Kidney (tissue), 13 donors: ENCODE measurements at regions not wholly inside any gene's neighbourhood (a gene's known extent, or its start where the extent isn't known, plus 50 kb on each side); places are given as distances from the start of the nearest gene placed in this dataset.

Source experiments
- DNase-seq, 5 donors: peaks; one replicate each; pipeline ENCODE4 v3.0.0-alpha.2; 2013 to 2020
- FAIRE-seq: peaks from 2 replicates; lab custom pipeline; 2012; peaks lifted over from hg19 to GRCh38; lab: Jason Lieb, UNC
- H3K27ac ChIP-seq, 2 donors: one replicate each; pipeline ENCODE4 v1.7.0; 2013; ENCODE audit warnings: low read depth in 2 of 2, low read length in 2 of 2, inconsistent platforms in 1 of 2
- H3K27me3 ChIP-seq: one replicate; pipeline ENCODE4 v1.7.1; 2013; ENCODE audit warnings: low read length, inconsistent platforms; ENCODE audit not compliant: control insufficient read depth, insufficient read depth
- H3K36me3 ChIP-seq, 3 donors: one replicate each; pipeline versions ENCODE4 v1.7.0 to v1.7.1; 2013; ENCODE audit warnings: low read length in 3 of 3, control low read depth in 1 of 3, inconsistent platforms in 1 of 3; ENCODE audit not compliant: insufficient read depth in 3 of 3, control insufficient read depth in 2 of 3
- H3K4me1 ChIP-seq, 3 donors: one replicate each; pipeline versions ENCODE4 v1.7.0 to v1.7.1; 2013; ENCODE audit warnings: low read length in 3 of 3, inconsistent platforms in 1 of 3, low read depth in 1 of 3; ENCODE audit not compliant: control insufficient read depth in 2 of 3, insufficient read depth in 2 of 3
- H3K4me3 ChIP-seq, 3 donors: one replicate each; pipeline versions ENCODE4 v1.7.0 to v1.8.1; 2013; ENCODE audit warnings: low read length in 3 of 3, control low read depth in 1 of 3, inconsistent platforms in 1 of 3
- H3K9ac ChIP-seq, 3 donors: one replicate each; pipeline versions ENCODE4 v1.7.0 to v1.7.1; 2013; ENCODE audit warnings: low read length in 3 of 3, control low read depth in 1 of 3, inconsistent platforms in 1 of 3
- H3K9me3 ChIP-seq, 3 donors: one replicate each; pipeline versions ENCODE4 v1.7.0 to v1.7.1; 2013; ENCODE audit warnings: low read length in 3 of 3, control low read depth in 1 of 3, inconsistent platforms in 1 of 3; ENCODE audit not compliant: control insufficient read depth in 2 of 3, insufficient read depth in 1 of 3
- intact Hi-C: fragments of 100-400 bp; cut with DNase I; formaldehyde crosslinking; loops from one replicate; pipeline ENCODE4 v1.11.1; 2022
- TF ChIP-seq, protein P1 (sequence below): IDR thresholded peaks from 3 replicates; pipeline ENCODE4 v1.5.1; 2012; ENCODE audit warnings: mild to moderate bottlenecking, moderate library complexity, borderline replicate concordance; ENCODE audit not compliant: insufficient read depth; ENCODE audit errors: extremely low read depth
- donor health status: control.
- donor health status: control.
- donor health status: control.
- donor health status: control.
- donor health status: control.
- donor health status: DM: yes; HTN: yes; CAD: no.
- donor health status: Normal renal cell carcinoma (clear cell type).

DNA sequence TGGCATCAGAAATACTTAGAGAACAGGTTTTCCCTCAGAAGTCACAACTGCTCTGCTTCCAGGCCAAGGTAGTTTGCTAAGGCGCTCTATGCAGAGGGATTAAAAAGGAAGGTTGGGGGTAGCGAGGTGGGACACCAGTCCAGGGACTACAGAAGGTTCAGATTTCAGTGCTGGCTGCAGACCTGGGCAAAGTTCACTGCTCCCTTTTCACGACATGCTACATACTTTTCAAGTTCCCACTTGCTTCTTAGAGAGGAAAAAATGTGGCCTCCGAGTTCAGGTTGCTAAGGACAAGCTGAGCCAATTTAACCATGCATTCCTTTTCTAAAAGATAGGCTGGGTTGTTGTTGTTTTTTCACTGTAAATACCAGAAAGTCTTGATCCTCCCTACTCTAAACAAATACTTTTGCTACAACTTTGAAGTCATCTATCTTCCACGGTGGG lies 158.6 kb upstream of the NR2F2 start:
- Histone ChIP-seq H3K9me3 (no peaks in the 10 kb centered on the region), H3K4me3 (peak overlapping the region; percentile 24 to 60 (median 42)), H3K27ac (peak overlapping the region; percentile 52 to 68), H3K27me3 (no peaks in the 10 kb centered on the region), H3K4me1 (peaks cover 0 to 18% (median 7%) of the 10 kb centered on the region in 3 donors), H3K36me3 (no peaks in the 10 kb centered on the region), H3K9ac (peak overlapping the region in 2 of 3 donors; percentile 30 to 32)
- FAIRE-seq: no peak
- DNase-seq: peak in 4 of 5 donors; percentile 73 to 90 (median 82)
- TF ChIP-seq, protein P1, sequence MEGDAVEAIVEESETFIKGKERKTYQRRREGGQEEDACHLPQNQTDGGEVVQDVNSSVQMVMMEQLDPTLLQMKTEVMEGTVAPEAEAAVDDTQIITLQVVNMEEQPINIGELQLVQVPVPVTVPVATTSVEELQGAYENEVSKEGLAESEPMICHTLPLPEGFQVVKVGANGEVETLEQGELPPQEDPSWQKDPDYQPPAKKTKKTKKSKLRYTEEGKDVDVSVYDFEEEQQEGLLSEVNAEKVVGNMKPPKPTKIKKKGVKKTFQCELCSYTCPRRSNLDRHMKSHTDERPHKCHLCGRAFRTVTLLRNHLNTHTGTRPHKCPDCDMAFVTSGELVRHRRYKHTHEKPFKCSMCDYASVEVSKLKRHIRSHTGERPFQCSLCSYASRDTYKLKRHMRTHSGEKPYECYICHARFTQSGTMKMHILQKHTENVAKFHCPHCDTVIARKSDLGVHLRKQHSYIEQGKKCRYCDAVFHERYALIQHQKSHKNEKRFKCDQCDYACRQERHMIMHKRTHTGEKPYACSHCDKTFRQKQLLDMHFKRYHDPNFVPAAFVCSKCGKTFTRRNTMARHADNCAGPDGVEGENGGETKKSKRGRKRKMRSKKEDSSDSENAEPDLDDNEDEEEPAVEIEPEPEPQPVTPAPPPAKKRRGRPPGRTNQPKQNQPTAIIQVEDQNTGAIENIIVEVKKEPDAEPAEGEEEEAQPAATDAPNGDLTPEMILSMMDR: no peak
- intact Hi-C loops: no loop called here

DNA sequence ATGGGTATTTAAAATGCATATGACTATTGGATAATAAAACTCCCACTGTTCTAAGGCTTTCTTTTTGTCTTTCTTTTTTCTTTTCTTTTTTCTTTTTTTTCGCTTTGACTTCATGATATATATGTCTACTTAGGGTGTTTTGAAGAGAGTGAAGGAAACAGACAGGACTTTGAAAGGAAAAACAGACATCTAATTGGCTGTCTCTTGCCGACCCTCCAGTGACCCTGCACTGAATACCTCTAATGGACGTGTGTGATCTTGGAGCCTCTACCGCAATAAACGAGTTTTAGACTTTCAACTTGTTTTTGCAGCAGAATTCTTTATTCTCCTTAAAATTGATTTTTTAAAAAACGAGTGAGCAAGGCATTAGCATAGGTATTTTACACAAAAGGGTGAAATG lies 158.1 kb upstream of the NR2F2 start:
- Histone ChIP-seq H3K36me3 (no peaks in the 10 kb centered on the region), H3K4me1 (peaks cover 0 to 16% (median 7%) of the 10 kb centered on the region in 3 donors), H3K4me3 (peak overlapping the region; percentile 24 to 60 (median 42)), H3K9me3 (no peaks in the 10 kb centered on the region), H3K27me3 (no peaks in the 10 kb centered on the region), H3K9ac (peak overlapping the region in 2 of 3 donors; percentile 30 to 32), H3K27ac (peak overlapping the region; percentile 52 to 68)
- DNase-seq: peak in 2 of 5 donors; percentile 54 to 62
- FAIRE-seq: no peak
- TF ChIP-seq, protein P1: no peak
- intact Hi-C loops: no loop called here

DNA sequence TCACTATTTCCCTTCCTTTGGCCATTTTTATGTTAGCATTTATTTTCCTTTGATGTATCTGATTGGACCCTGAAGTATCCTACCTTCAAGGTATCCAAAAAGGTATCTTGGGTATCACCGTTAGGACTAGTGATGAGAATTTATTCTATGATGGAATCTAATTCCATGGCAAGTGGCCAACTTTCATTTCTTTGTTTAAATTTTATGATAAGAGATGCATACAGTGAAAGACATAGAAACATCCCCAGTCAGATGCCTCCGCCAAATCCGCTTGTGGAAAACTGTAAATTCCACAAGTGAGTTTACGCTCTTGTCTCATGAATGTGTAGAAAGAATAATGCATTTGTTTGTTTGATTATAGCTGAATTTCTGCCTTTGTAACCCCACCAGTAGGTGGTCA lies 153.7 kb upstream of the NR2F2 start:
- intact Hi-C loops: no loop called here
- Histone ChIP-seq H3K27ac (no peak overlapping the region), H3K36me3 (no peaks in the 10 kb centered on the region), H3K4me1 (peaks cover 3 to 7% (median 4%) of the 10 kb centered on the region in 3 donors), H3K9me3 (no peaks in the 10 kb centered on the region), H3K9ac (no peak overlapping the region), H3K27me3 (no peaks in the 10 kb centered on the region), H3K4me3 (no peak overlapping the region)
- FAIRE-seq (no peak), DNase-seq (no peak)
- TF ChIP-seq, protein P1: no peak

DNA sequence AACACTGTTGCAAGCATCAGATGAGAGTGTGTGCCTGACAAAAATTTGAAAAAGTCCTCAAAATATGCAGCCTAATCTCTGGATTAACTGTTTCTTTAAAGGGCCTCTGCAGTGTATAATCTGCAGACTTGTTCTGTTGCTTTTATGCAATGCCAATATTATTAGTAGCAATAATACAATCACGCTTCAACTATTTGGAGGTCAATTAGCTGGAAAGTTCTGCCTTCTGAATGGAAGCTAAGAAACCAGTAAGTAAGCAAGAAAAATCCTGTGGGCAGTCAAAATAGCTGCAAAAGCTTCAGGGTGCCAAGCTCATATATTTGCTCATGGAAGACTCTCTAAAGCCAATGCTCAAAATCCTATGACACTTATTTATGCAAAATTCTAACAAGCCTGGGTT lies 153.2 kb upstream of the NR2F2 start:
- H3K4me1 ChIP-seq: peaks cover 3 to 7% (median 4%) of the 10 kb centered on the region in 3 donors
- no peak overlapping the region for H3K4me3 ChIP-seq
- H3K36me3 ChIP-seq: no peaks in the 10 kb centered on the region
- H3K27ac ChIP-seq: no peak overlapping the region
- TF ChIP-seq, protein P1: no peak
- no peaks in the 10 kb centered on the region for H3K9me3 ChIP-seq
- H3K27me3 ChIP-seq: no peaks in the 10 kb centered on the region
- FAIRE-seq (no peak), DNase-seq (no peak)
- intact Hi-C loops: no loop called here
- no peak overlapping the region for H3K9ac ChIP-seq
